Cardiac fibroblast (primary cell): ENCODE measurements at regions not wholly inside any gene's neighbourhood (a gene's known extent, or its start where the extent isn't known, plus 50 kb on each side); places are given as distances from the start of the nearest gene placed in this dataset.

Source experiments
- DNase-seq, 2 donors: peaks; one replicate each; pipeline versions ENCODE4 v3.0.0 to v3.0.0-alpha.2; 2010; ENCODE audit warnings: low read depth in 2 of 2
- H3K4me3 ChIP-seq, 2 donors: replicated peaks in 1 of 2; 1 replicate in 1 of 2; 2 replicates in 1 of 2; pipeline ENCODE4 v1.5.1; 2011; ENCODE audit warnings: low read depth in 2 of 2, low read length in 2 of 2, mild to moderate bottlenecking in 2 of 2, moderate library complexity in 1 of 2
- CTCF ChIP-seq: IDR thresholded peaks from one replicate; pipeline ENCODE4 v1.5.1; 2011; ENCODE audit warnings: low read depth, mild to moderate bottlenecking, low read length, inconsistent platforms

DNA sequence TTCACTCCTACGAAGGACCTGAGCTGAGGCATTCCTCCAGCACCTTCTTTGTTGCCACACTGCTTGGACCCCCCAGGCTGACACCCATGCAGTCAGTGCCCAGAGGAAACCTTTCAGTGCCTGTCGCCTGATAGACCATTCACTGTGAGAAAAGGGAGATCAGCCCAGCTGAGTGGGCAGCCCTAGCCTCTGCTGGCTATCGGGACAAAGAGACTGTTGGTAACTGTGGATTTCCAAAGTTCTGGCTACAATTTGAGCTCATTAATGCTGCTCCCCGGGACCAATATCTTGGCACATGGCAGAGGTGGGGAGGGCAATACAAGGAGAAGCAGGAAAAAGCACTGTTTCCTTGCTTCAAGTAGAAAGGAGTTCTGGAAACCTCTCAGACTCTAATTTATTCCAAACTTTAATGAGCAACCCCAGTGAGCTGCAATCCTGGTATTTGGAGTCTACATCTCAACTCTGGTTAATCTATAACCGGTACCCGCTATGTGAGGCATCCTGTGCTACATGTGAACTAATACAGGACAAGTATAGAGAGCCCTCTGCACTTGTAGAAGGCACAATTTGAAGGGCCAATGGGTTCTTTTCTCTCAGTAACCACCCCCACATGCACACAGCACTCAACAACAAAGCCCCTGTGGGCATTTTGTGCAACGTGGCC is 200.7 kb upstream of the NCAM1 start:
- DNase-seq: no peak
- no peak for TF ChIP-seq CTCF

DNA sequence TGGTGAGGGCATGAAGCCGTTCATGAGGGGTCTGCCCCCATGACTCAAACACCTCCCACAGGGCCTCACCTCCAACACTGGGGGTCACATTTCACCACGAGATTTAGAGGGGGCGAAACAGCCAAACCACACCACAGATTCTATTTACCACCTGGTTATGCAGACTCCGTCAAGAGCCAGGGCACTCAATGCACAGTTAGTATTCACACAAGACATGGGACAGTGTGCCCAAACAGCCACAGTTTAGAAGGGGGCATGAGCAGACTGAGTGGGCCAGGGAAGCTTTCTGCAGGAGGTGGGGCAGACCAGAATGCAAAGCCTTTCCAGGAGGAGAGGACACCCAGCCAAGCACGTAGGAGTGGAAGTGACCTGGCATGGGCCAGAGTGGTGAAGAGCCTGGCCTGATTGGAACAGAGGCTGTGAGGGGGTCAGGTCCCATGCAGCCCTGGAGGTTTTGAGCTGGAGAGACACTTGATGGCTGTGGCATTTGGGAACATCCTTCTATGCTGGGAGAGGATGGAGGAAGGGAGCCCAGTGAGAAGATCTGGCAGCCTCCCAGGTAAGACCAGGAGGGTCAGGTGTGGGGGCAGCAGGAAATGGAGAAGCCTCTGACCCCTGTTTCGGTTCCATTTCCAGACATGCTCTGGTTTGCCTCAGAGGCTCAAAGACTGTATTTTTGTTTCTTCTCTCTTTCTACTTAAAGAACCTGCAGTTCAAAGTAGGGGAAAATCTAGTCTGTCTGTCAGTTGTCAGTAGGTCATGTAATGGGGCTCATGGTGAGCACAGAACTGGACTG is 199.1 kb upstream of the NCAM1 start:
- no peak overlapping the region for H3K4me3 ChIP-seq
- no peak for TF ChIP-seq CTCF
- no peak for DNase-seq

More for the DNA sequence above, 200.7 kb upstream of the NCAM1 start:
- no peak overlapping the region for H3K4me3 ChIP-seq

- no peak for TF ChIP-seq CTCF
- no peak for DNase-seq
- no peak overlapping the region for H3K4me3 ChIP-seq
Measured at GRCh38 chr11:112762707-112763090, 198.5 kb upstream of the NCAM1 start.

GRCh38 chr11:112765337-112765736 is 195.9 kb upstream of the NCAM1 start:
- no peak overlapping the region for H3K4me3 ChIP-seq
- no peak for DNase-seq
- TF ChIP-seq CTCF: no peak

DNA sequence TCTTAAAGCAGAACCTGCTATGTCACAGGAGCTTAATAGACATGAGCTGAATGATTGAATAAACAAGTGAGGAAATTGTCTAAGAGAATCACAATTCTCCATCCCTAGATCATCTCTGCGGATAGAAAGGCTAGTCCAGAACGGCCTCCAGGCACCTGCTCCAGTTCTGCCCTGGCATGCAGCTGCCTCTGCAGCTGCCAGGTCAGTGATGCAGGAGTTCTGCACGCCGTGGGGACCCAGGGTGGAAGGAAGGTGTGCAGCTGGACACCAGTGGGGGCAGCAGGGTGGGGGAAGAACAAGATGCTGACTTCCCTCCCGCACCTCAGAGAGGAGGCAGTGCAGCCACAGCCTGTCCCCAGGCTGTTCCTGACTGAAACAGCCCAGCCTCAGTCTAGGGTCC is 192.1 kb upstream of the NCAM1 start:
- no peak for DNase-seq
- no peak for TF ChIP-seq CTCF
- no peak overlapping the region for H3K4me3 ChIP-seq

DNA sequence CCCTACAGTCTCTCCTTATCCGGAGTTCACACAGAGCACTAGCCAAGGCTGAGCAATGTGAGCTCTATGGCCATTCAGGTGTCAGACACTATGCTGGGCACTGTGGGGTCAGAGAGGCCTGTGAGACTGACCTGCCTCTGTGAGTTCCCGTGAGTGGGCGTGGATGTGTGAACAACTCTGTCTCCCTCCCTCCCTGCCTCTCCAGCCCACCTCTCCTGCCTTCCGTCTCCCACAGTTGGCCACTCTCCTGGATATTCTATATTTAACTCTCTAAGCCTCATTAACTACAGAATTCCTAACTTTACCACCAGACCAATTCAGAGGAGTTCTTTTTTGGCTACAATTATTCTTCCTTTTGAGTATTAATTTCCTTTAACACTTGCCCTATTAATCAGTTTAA is 191.6 kb upstream of the NCAM1 start:
- no peak for TF ChIP-seq CTCF
- DNase-seq: no peak
- H3K4me3 ChIP-seq: no peak overlapping the region
